HL-60/S4 treated with retinoic acid at 250 ng/mL for 4 days and 3 days (cell line): ENCODE measurements at regions not wholly inside any gene's neighbourhood (a gene's known extent, or its start where the extent isn't known, plus 50 kb on each side); places are given as distances from the start of the nearest gene placed in this dataset.

Source experiments
- in situ Hi-C: fragments of 300-500 bp; cut with MboI; formaldehyde crosslinking; loops from 2 replicates; pipeline ENCODE4 v1.7.0; 2022; ENCODE audit warnings: low sequenced_read_pairs

DNA sequence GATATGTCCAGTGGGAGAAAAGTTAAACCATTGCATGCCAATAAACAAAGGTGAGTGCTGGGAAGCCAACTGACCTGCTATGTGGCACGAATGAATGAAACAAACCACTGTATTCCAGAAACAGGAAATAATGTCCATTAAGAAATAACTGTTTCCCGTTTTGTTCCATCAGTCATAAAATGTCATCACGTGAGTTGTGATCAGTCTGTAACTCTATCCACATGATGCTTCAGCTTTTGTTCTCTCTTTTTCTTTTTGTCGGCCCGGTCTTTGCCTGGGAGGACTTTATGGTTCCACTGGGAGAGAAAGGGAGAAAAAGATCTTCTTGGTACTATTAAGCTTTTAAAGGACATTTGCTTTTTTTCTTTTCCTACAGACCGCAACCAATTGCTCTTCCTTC is 179.9 kb downstream of the TGFB2 start:
- in situ Hi-C loops = no loop called here

DNA sequence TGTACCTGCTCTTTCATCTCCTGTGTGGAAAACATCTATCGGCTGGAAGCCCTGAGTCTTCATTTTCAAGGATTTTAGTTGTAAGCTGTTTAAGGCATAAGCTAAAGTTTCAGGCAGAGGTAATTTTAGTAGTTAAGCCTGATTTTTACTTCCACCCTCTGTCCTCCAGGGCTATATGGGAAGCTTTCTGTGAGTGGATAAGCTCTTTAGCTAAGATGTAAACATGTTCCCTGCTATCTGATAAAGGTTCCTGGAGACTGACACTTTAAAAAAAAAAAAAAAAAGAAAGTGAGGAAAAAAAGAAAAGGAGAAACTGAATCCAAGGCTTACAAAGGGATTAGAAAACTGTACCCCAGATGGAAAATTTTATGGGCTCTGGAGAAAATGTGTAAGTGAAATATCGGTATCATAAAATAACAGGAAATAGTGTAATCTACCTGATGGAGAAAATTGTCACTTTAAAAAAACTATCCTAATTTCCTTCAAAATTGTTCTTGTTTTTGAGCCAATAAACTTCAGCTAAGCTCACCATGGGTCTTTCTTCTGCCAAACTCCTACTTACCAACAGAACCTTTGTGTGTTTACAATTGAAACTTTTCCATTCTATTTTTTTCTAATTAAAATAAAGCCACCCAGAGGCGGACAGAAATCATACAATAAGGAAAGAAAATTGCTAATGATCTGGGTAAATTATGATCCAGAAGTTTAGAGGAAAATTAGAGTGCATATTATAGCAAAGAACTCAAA is 180.5 kb downstream of the TGFB2 start:
- in situ Hi-C loops = no loop called here

DNA sequence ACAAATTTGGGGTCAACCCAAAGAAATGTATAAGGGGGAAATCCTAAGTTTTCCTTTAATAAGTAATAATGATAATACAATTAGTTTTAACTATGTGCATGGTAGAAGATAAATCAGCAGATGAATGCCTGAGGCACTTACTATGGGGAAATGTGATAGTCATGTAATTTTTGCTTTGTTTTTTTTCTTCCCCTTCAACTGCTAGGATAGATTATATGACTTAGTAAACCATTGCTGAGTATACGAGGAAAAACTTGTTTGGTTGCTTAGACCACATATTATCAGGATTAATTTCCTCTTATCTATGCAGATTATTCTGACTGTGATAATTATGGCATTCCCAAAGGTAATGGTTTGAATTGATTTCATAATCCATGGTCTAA is 181.1 kb downstream of the TGFB2 start:
- in situ Hi-C loops = no loop called here

DNA sequence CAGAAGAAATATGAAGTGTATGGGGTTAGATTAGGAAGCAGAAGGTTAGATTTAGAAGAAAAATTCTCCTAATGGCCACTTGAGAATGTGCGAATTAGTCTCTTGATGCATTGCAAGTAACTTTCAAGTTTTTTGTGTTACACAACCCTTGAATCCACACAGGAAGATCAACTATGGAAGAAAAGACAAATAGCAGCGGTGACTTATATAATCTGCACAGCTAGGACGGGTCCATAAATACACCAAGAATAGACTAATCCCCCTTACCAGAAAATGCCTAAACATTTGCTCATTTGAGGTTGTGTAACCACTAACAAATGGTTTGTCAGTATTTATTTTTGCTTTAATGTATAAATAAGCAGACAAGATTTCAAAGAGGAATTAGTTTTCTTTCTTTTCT is 182.6 kb downstream of the TGFB2 start:
- in situ Hi-C loops = no loop called here

DNA sequence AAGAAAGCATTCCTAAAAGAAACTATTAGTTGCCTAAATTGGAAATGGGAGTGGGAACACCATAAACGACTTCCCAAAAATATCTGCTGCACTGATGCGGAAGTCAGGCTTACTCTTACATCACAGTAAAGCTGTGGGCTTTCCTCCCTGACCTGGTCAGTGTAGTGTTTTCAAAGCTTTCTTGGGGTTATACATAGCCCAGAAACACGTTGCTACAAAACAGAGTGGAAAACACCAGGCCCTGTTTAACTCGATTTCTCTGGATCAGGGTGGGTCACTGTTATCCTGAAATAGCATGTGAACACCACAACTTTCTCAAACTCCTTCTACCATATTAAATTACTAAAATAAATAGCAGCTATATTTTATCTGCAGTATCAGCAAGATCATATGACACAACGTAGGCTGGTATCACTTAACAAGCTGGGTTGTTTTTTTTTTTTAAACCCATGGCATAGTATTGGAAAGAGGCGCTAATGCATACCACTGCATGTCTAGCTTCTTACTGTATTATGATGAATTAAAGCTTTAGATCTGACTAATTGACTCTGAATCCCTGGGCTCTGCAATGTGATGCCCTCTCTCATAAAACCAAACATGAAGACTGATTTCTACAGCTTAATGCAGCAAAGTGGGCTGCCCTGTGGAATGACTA is 184.6 kb downstream of the TGFB2 start:
- in situ Hi-C loops = no loop called here

DNA sequence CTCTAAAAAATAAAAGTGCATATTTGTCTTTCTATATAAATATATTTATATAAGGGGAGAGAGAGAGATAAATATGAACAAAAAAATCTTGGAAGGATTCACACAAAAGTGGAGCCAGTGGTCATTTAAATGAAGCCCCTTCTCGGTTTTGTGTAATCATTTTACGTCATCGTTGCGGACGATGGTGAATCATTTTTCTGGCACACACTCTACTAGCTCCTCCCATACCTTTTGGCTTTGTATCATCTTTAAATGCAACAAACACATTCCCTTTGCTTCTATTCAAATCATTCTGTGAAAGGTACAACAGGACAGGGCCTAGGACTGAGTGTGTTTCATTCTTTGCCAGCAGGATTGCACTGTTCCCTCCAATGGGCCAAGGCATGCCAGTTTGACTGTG is 186.8 kb downstream of the TGFB2 start:
- in situ Hi-C loops = no loop called here

DNA sequence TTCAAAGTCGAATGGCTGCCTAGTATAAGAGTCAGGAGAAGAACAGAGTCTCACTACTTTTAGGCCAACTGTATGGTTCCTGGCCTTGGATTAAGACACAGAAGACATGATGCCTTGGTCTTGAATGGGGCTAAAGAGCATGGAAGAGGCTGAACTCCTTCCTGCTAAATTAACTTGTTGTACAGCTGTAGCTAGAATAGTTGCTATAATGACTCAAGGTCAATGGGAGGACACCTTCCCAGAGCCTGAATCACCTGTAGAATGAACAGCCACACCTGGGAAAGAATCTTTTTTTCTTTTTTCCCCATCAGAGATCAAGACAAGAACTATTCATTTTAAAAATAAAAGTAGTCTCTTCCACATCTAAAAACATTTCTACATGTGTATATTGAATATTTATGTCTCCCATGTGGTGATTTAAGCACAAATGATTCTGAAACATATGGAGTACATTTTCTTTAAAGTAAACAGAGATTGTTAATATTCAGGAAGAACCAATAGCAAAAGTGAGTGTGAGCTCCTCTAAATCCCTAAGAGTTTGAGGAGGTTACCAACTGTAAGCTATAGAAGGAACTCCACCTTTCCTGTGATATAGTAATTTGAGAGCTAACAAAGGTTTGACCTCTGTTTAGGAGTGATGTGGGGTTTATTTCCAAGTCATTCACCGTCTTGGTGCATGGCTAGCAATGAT is 191.3 kb downstream of the TGFB2 start:
- in situ Hi-C loops = no loop called here

DNA sequence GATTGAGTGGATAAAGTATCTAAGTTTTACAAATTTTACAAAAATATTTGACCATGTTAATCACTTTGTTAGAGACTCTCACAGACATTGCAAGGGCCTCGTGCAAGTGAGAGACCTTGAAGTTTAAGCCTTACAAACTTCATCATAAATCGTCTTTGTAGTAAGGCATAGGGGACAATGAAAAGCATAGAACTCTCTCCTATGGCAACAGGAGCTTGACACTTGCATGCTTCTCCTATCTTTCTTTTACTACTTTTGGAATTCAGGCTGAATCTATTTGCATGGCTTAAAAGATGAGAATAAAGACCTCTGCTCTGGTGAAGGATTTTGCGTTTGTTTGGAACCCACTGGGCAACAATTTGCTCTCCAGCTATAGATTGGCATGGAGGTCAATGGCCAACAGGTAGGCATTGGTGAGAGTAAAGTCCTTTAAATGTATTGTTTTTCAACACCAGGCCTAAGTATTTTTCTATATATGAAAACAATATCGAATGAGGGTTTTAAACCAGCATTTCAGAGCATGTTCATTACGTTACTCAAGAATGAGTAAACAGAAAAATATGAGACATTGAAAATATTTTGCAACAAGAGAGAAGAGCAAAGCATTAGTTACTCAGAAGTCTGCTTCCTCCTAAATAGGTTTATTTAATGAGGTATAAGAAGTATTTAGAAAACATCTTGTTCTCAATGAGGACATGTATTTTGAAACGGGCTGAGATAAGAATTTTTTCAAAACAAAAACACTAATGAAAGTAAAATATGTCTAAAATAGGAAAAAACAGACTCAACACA is 192.2 kb downstream of the TGFB2 start:
- in situ Hi-C loops = no loop called here

DNA sequence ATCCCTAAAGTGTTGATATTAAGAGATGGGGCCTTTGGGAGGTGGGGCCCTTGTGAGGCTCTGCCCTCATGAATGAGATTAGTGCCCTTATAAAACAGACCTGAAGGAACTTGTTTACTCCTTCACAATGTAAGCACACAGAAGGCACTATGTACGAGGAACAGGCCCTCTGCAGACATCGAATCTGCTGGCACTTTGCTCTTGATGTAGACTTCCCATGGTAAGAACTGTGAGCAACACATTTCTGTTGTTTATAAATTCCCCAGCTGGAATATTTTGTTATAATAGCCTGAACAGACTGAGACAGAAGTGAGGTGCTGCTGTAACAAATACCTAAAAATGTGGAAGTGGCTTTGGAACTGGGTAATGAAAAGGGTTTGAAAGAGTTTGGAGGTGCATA is 193.2 kb downstream of the TGFB2 start:
- in situ Hi-C loops = no loop called here

DNA sequence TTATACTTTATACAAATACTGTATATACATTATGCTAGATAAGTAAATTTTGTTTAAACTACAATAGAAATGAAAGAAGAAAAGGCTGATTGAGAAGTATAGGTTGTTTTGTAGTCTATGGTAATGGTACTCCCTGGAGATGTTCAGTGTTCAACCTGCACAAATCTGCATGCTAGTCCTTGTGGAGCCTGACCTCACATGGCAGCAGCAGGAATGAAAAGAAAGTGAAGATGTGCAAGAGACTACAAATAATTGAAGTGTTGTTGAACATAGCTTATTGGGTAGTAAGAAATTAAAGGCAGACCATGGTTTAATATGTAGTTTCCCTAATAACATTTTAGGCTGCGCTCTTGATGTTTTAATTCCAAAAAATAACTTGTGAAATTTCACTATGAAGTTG is 201.2 kb downstream of the TGFB2 start:
- in situ Hi-C loops = no loop called here

DNA sequence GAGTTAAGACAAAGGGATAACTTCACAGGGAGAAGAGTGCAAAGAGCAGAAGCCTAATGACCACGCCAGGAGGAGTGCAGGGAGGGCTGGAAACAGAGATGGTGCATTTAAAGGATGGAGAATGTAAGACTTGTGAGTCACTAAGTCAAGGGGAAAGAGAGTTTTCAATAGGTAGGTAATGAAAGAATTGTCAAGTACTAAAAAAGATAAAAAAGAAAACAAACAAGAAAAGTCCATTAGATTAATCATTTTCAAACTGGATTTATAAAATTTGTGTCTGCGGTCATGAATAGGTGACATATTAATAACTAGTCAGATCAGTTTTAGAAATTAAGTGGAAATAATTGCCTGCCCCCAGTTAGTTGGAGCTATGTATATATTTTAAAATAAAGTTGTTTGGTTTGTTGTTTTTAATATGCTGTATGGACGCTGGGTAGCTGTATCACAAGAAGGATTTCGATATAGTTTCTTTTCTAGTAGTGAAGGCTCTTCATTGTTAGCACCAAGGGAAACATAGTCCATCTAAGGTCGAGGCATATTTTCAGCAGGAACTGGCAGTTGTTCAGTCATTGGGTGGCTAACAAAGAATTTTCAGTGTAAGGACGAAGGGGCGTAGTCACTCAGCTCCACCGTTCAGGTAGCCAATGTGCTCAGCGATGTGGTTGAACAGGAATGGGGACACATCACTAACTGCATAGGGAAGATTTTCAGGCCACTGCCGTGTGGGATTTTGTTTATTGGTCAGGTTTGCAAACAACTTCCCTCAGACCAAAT is 203.0 kb downstream of the TGFB2 start:
- in situ Hi-C loops = no loop called here

DNA sequence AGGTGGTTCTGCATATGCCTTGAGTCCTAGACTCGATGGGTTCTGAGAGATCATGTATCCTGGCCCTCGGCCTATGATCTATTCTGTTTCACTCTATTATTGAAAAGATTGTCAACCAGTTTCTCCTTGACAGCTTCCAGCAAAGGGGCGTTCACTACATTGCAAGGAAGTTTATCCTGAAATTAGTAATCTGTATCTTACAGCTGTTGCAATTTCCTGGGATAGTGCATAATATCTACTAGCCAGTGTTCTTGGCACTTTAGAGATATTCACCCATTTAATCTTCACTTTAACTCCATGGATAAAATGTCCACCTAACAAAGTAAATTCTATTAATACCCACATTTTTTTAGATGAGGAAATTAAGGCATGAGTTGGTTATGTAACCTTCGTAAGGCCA is 203.6 kb downstream of the TGFB2 start:
- in situ Hi-C loops = no loop called here

DNA sequence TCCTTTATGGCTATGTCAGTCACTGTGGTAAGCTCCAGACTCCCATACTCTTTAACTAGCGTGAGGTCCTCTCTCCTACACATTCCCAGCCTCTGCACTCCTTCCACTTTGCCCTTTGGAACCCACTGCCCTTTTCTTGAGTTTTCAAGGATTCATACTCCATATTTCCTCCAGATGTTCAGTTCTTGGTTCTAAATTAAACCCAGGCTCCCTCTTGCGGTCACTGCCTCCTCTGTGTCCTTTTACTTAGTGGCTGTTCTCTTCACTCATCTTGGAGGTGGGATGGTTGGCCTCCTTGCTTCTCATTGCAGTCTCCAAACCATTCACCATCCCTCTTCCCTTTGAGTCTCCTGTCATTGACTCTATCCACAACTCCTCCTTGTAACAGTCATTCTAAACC is 208.1 kb downstream of the TGFB2 start:
- in situ Hi-C loops = no loop called here

DNA sequence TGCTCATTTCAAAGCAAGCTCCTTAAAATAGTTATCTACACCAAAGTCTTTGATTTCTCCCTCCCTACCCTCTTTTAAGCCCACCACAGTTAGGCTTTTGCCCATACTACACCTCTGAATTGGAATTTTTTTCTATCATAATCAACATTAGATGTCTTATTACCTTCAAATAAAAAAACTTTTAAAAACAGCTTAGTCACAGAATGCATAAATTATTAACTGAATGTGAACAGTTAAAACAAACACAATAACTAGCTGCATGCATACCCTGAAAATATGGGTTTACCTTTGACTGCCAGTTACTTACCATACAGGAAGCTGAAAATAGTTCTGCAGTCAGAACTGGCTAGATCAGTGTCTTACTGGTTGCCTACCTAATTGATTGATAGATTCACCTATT is 210.9 kb downstream of the TGFB2 start:
- in situ Hi-C loops = no loop called here

DNA sequence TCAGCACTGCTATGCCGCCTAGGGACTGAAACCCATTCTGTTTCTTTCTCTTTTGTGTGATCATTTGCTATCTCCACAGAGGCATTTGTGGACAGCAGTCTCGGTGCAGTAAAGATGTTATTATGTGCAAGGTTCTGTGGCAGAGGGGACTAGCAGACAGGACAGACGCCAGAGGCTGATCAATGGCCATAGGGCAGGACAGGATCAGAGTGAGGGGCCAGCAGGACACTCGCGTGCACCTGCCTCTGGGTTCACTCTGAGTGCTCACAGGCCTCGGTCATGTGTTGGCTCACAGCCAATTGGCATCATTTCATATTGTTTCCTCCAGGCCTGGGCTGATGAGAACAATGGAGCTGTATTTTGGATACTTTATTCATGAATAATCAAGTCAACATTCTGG is 212.6 kb downstream of the TGFB2 start:
- in situ Hi-C loops = no loop called here

DNA sequence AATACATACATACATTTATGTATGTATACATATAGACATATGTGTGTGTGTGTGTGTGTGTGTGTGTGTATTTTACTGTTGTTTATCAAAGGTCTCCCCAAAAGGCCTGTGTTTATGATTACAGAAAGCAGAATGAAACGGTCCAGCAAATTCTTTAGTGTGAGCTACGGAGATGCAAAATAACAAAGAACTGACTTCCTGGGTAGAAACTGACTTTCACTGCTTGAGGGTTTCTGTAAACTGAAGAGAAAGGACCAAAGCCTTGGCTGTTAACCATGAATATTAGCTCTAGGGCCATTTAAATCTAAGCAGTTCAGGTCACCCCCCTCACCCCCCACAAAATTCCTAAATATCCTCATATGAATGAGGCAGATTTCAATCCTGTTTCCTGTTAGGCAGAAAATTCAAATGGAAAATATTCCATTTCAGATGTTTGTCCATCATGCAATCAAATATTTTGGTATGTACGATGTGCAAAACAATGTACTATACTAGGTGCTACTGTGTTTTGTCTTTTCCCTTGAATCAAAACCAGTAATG is 213.2 kb downstream of the TGFB2 start:
- in situ Hi-C loops = no loop called here

DNA sequence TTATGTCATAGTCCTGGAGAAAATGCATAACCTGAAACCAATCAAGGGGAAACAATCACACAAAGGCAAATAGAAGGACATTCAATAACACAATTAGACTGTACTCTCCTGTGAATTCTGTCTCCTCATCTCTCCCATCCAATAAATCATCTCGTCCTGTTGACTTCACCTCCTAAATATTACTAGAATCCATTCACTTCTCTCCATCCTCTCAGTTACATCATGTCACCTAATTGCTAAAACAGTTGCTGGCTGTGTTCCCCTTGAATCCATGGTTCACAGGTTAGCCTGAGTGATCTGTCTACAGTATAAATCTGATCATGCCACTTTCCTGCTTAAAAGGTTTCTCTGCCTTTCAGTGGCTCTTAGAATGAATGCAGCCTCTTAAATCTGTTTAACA is 220.2 kb downstream of the TGFB2 start:
- in situ Hi-C loops = no loop called here

DNA sequence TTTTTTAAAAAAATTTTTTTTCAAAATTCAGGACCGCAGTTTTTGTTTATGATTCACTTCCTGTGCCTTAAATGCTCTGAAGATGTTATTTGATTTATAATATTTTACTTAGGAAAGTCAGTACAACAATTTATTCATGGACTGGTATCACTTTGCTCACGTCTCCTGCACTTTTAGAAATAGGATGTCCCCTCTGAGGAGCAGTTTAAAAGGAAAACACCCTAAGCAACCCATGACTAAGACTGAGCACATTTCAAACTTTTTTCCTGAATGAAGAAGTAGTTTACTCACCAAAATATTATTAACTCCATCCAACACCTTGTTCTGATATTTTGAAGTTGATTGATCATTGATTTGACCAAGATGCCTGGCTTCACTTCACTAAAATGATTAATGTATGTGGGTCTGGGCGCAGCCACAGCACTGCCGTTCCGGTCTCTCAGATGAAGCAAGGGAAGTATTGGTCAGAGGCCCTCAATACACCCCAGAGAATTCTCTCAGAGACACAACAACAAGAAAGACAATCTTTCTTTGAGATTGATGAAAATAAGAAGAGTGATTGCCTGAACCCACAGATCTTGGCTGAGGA is 223.9 kb downstream of the TGFB2 start:
- in situ Hi-C loops = no loop called here

DNA sequence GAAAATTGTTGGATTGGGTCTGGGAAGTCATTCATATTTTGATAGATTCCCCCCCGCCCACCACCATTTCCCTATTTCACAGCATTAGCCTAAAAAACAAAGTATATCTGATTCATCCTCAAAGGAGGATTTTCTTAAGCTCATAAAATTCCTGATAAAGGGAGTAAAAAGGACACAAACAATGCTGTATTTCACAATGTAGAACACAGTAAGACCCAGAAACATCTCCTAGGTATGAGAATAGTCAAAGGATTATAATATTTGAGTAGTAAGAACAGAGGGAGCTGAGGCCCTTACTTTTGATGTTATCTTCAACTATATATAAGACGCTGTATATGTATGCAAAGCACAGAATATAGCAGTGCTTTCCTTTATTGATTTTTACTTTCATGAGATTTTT is 225.3 kb downstream of the TGFB2 start:
- in situ Hi-C loops = no loop called here

DNA sequence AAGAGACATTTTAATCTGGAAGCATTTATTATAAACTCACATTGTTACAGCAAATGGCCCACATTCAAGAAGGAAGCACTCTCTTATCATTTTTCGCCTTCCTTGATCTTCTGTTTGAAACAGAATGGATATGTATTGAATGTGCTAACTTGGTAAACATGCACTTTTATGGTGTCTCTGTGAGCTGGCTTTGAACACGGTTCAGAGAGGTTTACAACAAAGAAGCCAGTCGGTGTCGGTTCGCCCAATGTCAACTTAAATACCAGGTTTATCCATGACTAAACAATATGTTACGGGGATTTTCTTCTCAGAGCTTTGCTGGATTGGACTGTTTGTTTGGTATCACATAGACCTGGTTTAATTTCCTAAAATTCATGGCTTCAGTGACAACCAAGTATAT is 226.4 kb downstream of the TGFB2 start:
- in situ Hi-C loops = no loop called here
